ENCODE measurements at regions not wholly inside any gene's neighbourhood (a gene's known extent, or its start where the extent isn't known, plus 50 kb on each side); places are given as distances from the start of the nearest gene placed in this dataset.
"Not testable (repeated sequence)": the region's sequence is repeated elsewhere in the genome, so short reads cannot be mapped to it uniquely, and the experiment has no call there.

- no peak for DNase-seq (ENCODE audit: low spot score)
Observed at GRCh38 chr4:82181789-82182188, 192.0 kb downstream of the HNRNPD start.

- no peak for DNase-seq (ENCODE audit: low spot score)
Observed at GRCh38 chr4:82172186-82172585, 201.6 kb downstream of the HNRNPD start.

GRCh38 chr4:82171531-82172155, 202.1 kb downstream of the HNRNPD start:
- no peak for DNase-seq (ENCODE audit: low spot score)

- no peak for DNase-seq (ENCODE audit: low spot score)
Observed at GRCh38 chr4:82149750-82150149, 224.0 kb downstream of the HNRNPD start.

- DNase-seq (ENCODE audit: low spot score): no peak
Observed at GRCh38 chr4:82145850-82146249, 227.9 kb downstream of the HNRNPD start.

- no peak for DNase-seq (ENCODE audit: low spot score)
Observed at GRCh38 chr4:82140422-82140821, 233.4 kb downstream of the HNRNPD start.

- DNase-seq (ENCODE audit: low spot score): no peak
Observed at GRCh38 chr4:82139287-82139686, 234.5 kb downstream of the HNRNPD start.

GRCh38 chr4:82138374-82138773, 235.4 kb downstream of the HNRNPD start:
- DNase-seq (ENCODE audit: low spot score): no peak

GRCh38 chr4:82136161-82136801, 237.5 kb downstream of the HNRNPD start:
- DNase-seq (ENCODE audit: low spot score): peak; percentile 8

- no peak for DNase-seq (ENCODE audit: low spot score)
Observed at GRCh38 chr4:82128355-82128754, 245.4 kb downstream of the HNRNPD start.

- no peak for DNase-seq (ENCODE audit: low spot score)
Observed at GRCh38 chr4:82126512-82127040, 247.2 kb downstream of the HNRNPD start.

- no peak for DNase-seq (ENCODE audit: low spot score)
Observed at GRCh38 chr4:82125787-82126297, 247.9 kb downstream of the HNRNPD start.

GRCh38 chr4:82124932-82125786, 248.6 kb downstream of the HNRNPD start:
- no peak for DNase-seq (ENCODE audit: low spot score)

- DNase-seq (ENCODE audit: low spot score): no peak
Observed at GRCh38 chr4:82124365-82124764, 249.4 kb downstream of the HNRNPD start.

- peak; percentile 17 for DNase-seq (ENCODE audit: low spot score)
Observed at GRCh38 chr4:82123934-82124333, 249.9 kb downstream of the HNRNPD start.

- not testable (repeated sequence) for DNase-seq (ENCODE audit: low spot score)
Observed at GRCh38 chr4:82115183-82115582, 258.6 kb downstream of the HNRNPD start.

- no peak for DNase-seq (ENCODE audit: low spot score)
Observed at GRCh38 chr4:82108506-82108905, 265.3 kb downstream of the HNRNPD start.

- DNase-seq (ENCODE audit: low spot score): no peak
Observed at GRCh38 chr4:82104578-82104977, 269.2 kb downstream of the HNRNPD start.

GRCh38 chr4:82099928-82100579, 273.7 kb downstream of the HNRNPD start:
- DNase-seq (ENCODE audit: low spot score): no peak

- no peak for DNase-seq (ENCODE audit: low spot score)
Observed at GRCh38 chr4:82097504-82097903, 276.3 kb downstream of the HNRNPD start.

GRCh38 chr4:82090717-82091116, 283.1 kb downstream of the HNRNPD start:
- DNase-seq (ENCODE audit: low spot score): no peak

- DNase-seq (ENCODE audit: low spot score): no peak
Observed at GRCh38 chr4:82084747-82085146, 289.0 kb downstream of the HNRNPD start.

Data from CD4-positive, alpha-beta T cell treated with Interleukin-6 at 100 ng/mL for 8 hours (primary cell).